NOMO-1 (cell line): ENCODE measurements at regions not wholly inside any gene's neighbourhood (a gene's known extent, or its start where the extent isn't known, plus 50 kb on each side); places are given as distances from the start of the nearest gene placed in this dataset.

Source experiments
- DNase-seq, 2 experiments: peaks; one replicate each; lab custom pipeline; 2025; ENCODE audit not compliant: unreplicated experiment in 2 of 2; lab: John Stamatoyannopoulos, UW

- DNase-seq, result no peak
These were observed 412.1 kb upstream of the CELF2 start for GRCh38 chr10:10605551-10606081.

GRCh38 chr10:10609379-10609955 is 408.2 kb upstream of the CELF2 start:
- no peak for DNase-seq

GRCh38 chr10:10610171-10610570 is 407.5 kb upstream of the CELF2 start:
- no peak for DNase-seq

GRCh38 chr10:10612151-10612550 is 405.5 kb upstream of the CELF2 start:
- no peak for DNase-seq

- no peak for DNase-seq
These were observed 403.9 kb upstream of the CELF2 start for GRCh38 chr10:10613656-10614244.

GRCh38 chr10:10617686-10618085 is 400.0 kb upstream of the CELF2 start:
- no peak for DNase-seq

- no peak for DNase-seq
These were observed 399.5 kb upstream of the CELF2 start for GRCh38 chr10:10618139-10618538.

- no peak for DNase-seq
These were observed 393.6 kb upstream of the CELF2 start for GRCh38 chr10:10623958-10624566.

GRCh38 chr10:10624567-10624962 is 393.1 kb upstream of the CELF2 start:
- no peak for DNase-seq

GRCh38 chr10:10625491-10625890 is 392.2 kb upstream of the CELF2 start:
- no peak for DNase-seq

- DNase-seq, result no peak
These were observed 390.9 kb upstream of the CELF2 start for GRCh38 chr10:10626734-10627133.

GRCh38 chr10:10627414-10627813 is 390.3 kb upstream of the CELF2 start:
- DNase-seq, result no peak

- DNase-seq, result no peak
These were observed 388.2 kb upstream of the CELF2 start for GRCh38 chr10:10629512-10629911.

GRCh38 chr10:10630281-10630680 is 387.4 kb upstream of the CELF2 start:
- DNase-seq, result no peak

- DNase-seq, result no peak
These were observed 386.9 kb upstream of the CELF2 start for GRCh38 chr10:10630782-10631181.

GRCh38 chr10:10642189-10642588 is 375.5 kb upstream of the CELF2 start:
- no peak for DNase-seq

GRCh38 chr10:10642751-10643150 is 374.9 kb upstream of the CELF2 start:
- no peak for DNase-seq

- no peak for DNase-seq
These were observed 373.5 kb upstream of the CELF2 start for GRCh38 chr10:10644008-10644646.

- DNase-seq, result no peak
These were observed 372.8 kb upstream of the CELF2 start for GRCh38 chr10:10644676-10645385.

- DNase-seq, result no peak
These were observed 370.3 kb upstream of the CELF2 start for GRCh38 chr10:10647331-10647730.

- peak; percentile 3 to 17 for DNase-seq
These were observed 360.4 kb upstream of the CELF2 start for GRCh38 chr10:10657139-10657760.
